ENCODE measurements at regions not wholly inside any gene's neighbourhood (a gene's known extent, or its start where the extent isn't known, plus 50 kb on each side); places are given as distances from the start of the nearest gene placed in this dataset.

- no peak for DNase-seq (ENCODE audit: low read depth, low spot score)
- BruUV-seq (replicated peaks), result no TSS peak
- ChIA-PET POLR2A (no interaction called here), CTCF (no interaction called here)
- Histone ChIP-seq H3K79me2 (ENCODE audit: control insufficient read depth, insufficient read depth, low read length) (no peaks in the 10 kb centered on the region), H3K4me3 (replicated peaks in 1 of 3; ENCODE audit: insufficient read depth in 1 of 3, low read depth in 1 of 3, low read length in 3 of 3) (no peak overlapping the region), H4K20me1 (replicated peaks; ENCODE audit: control insufficient read depth, extremely low read depth, insufficient read depth, low read length) (no peaks in the 10 kb centered on the region), H3K36me3 (ENCODE audit: control insufficient read depth in 2 of 2, extremely low read depth in 1 of 2, insufficient read depth in 2 of 2, low read length in 2 of 2) (no peaks in the 10 kb centered on the region), H3K4me1 (ENCODE audit: control insufficient read depth, extremely low read depth, insufficient read depth, low read length) (no peaks in the 10 kb centered on the region), H3K27me3 (ENCODE audit: control insufficient read depth in 2 of 2, insufficient read depth in 2 of 2, low read length in 2 of 2) (no peaks in the 10 kb centered on the region), H3K4me2 (ENCODE audit: insufficient read depth, low read length) (no peak overlapping the region), H3K9ac (replicated peaks; ENCODE audit: extremely low read depth, insufficient read depth, low read length) (no peak overlapping the region), H2AFZ (ENCODE audit: low read depth, low read length) (no peak overlapping the region), H3K9me1 (replicated peaks; ENCODE audit: control insufficient read depth, extremely low read depth, insufficient read depth, low read length) (no peaks in the 10 kb centered on the region), H3K27ac (ENCODE audit: insufficient read depth, low read depth, low read length) (no peak overlapping the region), H3K9me3 (replicated peaks; ENCODE audit: control insufficient read depth, insufficient read depth, low read length) (no peaks in the 10 kb centered on the region)
- intact Hi-C loops (cut with micrococcal nuclease) (no loop called here), dilution Hi-C loops (cut with MboI; ENCODE audit: extremely low pct_ligation_motif_present, low sequenced_read_pairs) (no loop called here)
- FAIRE-seq, result no peak
- TF ChIP-seq MAX (IDR thresholded peaks at IDR 0.05; ENCODE audit: insufficient read depth, insufficient read length) (no peak), FOS (IDR thresholded peaks at IDR 0.05; ENCODE audit: borderline replicate concordance, insufficient read depth, low read length) (no peak), EZH2 (IDR thresholded peaks at IDR 0.05; ENCODE audit: borderline replicate concordance, low read depth, low read length, severe bottlenecking) (no peak), POLR2A (IDR thresholded peaks at IDR 0.05; ENCODE audit: low read depth, low read length) (no peak), POLR2AphosphoS5 (IDR thresholded peaks at IDR 0.05; ENCODE audit: insufficient read depth, low read depth, low read length) (no peak), JUN (IDR thresholded peaks at IDR 0.05; ENCODE audit: borderline replicate concordance, insufficient read depth, insufficient read length, low read depth) (no peak), CTCF (IDR thresholded peaks at IDR 0.05; ENCODE audit: extremely low read depth in 1 of 2, insufficient read depth in 1 of 2, low read depth in 1 of 2, low read length in 2 of 2) (no peak), MYC (IDR thresholded peaks at IDR 0.05; ENCODE audit: low read depth, low read length) (no peak), GATA2 (IDR thresholded peaks at IDR 0.05; ENCODE audit: insufficient read depth, insufficient read length, low read depth, low read length) (no peak)
These were observed 633.2 kb upstream of the NEGR1 start for GRCh38 chr1:72915581-72915980.

Measured in endothelial cell of umbilical vein (primary cell).